ENCODE measurements at regions not wholly inside any gene's neighbourhood (a gene's known extent, or its start where the extent isn't known, plus 50 kb on each side); places are given as distances from the start of the nearest gene placed in this dataset.
"Not testable (repeated sequence)": the region's sequence is repeated elsewhere in the genome, so short reads cannot be mapped to it uniquely, and the experiment has no call there.

GRCh38 chr12:116361414-116362223 is 84.1 kb upstream of the MED13L start:
- no peak for DNase-seq

GRCh38 chr12:116365114-116365513 is 87.6 kb upstream of the MED13L start:
- DNase-seq, result no peak

- no peak for DNase-seq
Observed at GRCh38 chr12:116365606-116366455, 88.3 kb upstream of the MED13L start.

- no peak for DNase-seq
Observed at GRCh38 chr12:116366456-116366776, 88.9 kb upstream of the MED13L start.

- no peak for DNase-seq
Observed at GRCh38 chr12:116366824-116367223, 89.3 kb upstream of the MED13L start.

- DNase-seq, result no peak
Observed at GRCh38 chr12:116368196-116369194, 91.0 kb upstream of the MED13L start.

- no peak for DNase-seq
Observed at GRCh38 chr12:116370004-116370404, 92.5 kb upstream of the MED13L start.

GRCh38 chr12:116370886-116371580 is 93.5 kb upstream of the MED13L start:
- no peak for DNase-seq

GRCh38 chr12:116372815-116373214 is 95.3 kb upstream of the MED13L start:
- DNase-seq, result no peak

- DNase-seq, result no peak
Observed at GRCh38 chr12:116373572-116374206, 96.2 kb upstream of the MED13L start.

GRCh38 chr12:116374207-116374606 is 96.7 kb upstream of the MED13L start:
- DNase-seq, result no peak

- DNase-seq, result no peak
Observed at GRCh38 chr12:116375278-116375842, 97.9 kb upstream of the MED13L start.

GRCh38 chr12:116376354-116377193 is 99.1 kb upstream of the MED13L start:
- peak; percentile 46 for DNase-seq

GRCh38 chr12:116377194-116377571 is 99.7 kb upstream of the MED13L start:
- not testable (repeated sequence) for DNase-seq

GRCh38 chr12:116378002-116378401 is 100.5 kb upstream of the MED13L start:
- DNase-seq, result no peak

- DNase-seq, result peak; percentile 51
Observed at GRCh38 chr12:116380108-116380507, 102.6 kb upstream of the MED13L start.

- DNase-seq, result not testable (repeated sequence)
Observed at GRCh38 chr12:116380740-116381139, 103.2 kb upstream of the MED13L start.

GRCh38 chr12:116381240-116381743 is 103.8 kb upstream of the MED13L start:
- no peak for DNase-seq

GRCh38 chr12:116381744-116382685 is 104.5 kb upstream of the MED13L start:
- DNase-seq, result no peak

All from inflammatory macrophage treated with lipopolysaccharide for 4 hours (primary cell).